Progenitor cell of endocrine pancreas (in vitro differentiated cells): ENCODE measurements at regions not wholly inside any gene's neighbourhood (a gene's known extent, or its start where the extent isn't known, plus 50 kb on each side); places are given as distances from the start of the nearest gene placed in this dataset.

Experiments
- DNase-seq: peaks from one replicate; pipeline ENCODE4 v3.0.0; 2021; ENCODE audit warnings: low spot score; ENCODE audit not compliant: unreplicated experiment
- H3K27ac Mint-ChIP-seq: 2 replicates; pipeline ENCODE4 v1.8.0; 2021; ENCODE audit warnings: mild to moderate bottlenecking, moderate library complexity, mixed read lengths
- H3K27me3 Mint-ChIP-seq: 2 replicates; pipeline ENCODE4 v1.8.0; 2021; ENCODE audit warnings: mixed read lengths
- H3K36me3 Mint-ChIP-seq: 2 replicates; pipeline ENCODE4 v1.8.0; 2022; ENCODE audit warnings: mixed read lengths; ENCODE audit not compliant: insufficient read depth
- H3K4me1 Mint-ChIP-seq: 2 replicates; pipeline ENCODE4 v1.8.0; 2021; ENCODE audit warnings: low read depth, mixed read lengths
- H3K4me3 Mint-ChIP-seq: 2 replicates; pipeline ENCODE4 v1.8.0; 2021; ENCODE audit warnings: low read depth, mild to moderate bottlenecking, moderate library complexity, mixed read lengths
- H3K9me3 Mint-ChIP-seq: 2 replicates; pipeline ENCODE4 v1.8.0; 2021; ENCODE audit warnings: low read depth, mixed read lengths
- CTCF ChIP-seq: fragments of 200-600 bp; sonication (generic); IDR thresholded peaks from one replicate; pipeline ENCODE4 v1.5.0; 2021; ENCODE audit warnings: antibody characterized with exemption, mild to moderate bottlenecking; ENCODE audit not compliant: unreplicated experiment

GRCh38 chr2:493228-493627, 184.0 kb downstream of the TMEM18 start:
- Mint-ChIP-seq H3K27ac (no peak overlapping the region), H3K4me1 (peaks cover 4% of the 10 kb centered on the region), H3K9me3 (no peaks in the 10 kb centered on the region), H3K36me3 (no peaks in the 10 kb centered on the region), H3K4me3 (no peak overlapping the region), H3K27me3 (peaks cover 14% of the 10 kb centered on the region)
- no peak for TF ChIP-seq CTCF
- no peak for DNase-seq

GRCh38 chr2:492178-492577, 185.0 kb downstream of the TMEM18 start:
- TF ChIP-seq CTCF, result no peak
- H3K9me3 Mint-ChIP-seq, result no peaks in the 10 kb centered on the region
- no peaks in the 10 kb centered on the region for H3K36me3 Mint-ChIP-seq
- H3K27me3 Mint-ChIP-seq, result peaks cover 14% of the 10 kb centered on the region
- H3K27ac Mint-ChIP-seq, result peak overlapping the region; percentile 21
- H3K4me3 Mint-ChIP-seq, result no peak overlapping the region
- no peak for DNase-seq
- H3K4me1 Mint-ChIP-seq, result peaks cover 4% of the 10 kb centered on the region

GRCh38 chr2:489838-490237, 187.4 kb downstream of the TMEM18 start:
- no peak overlapping the region for H3K27ac Mint-ChIP-seq
- no peak for TF ChIP-seq CTCF
- no peak for DNase-seq
- no peaks in the 10 kb centered on the region for H3K9me3 Mint-ChIP-seq
- peaks cover 10% of the 10 kb centered on the region for H3K27me3 Mint-ChIP-seq
- peaks cover 4% of the 10 kb centered on the region for H3K4me1 Mint-ChIP-seq
- H3K4me3 Mint-ChIP-seq, result no peak overlapping the region
- no peaks in the 10 kb centered on the region for H3K36me3 Mint-ChIP-seq

GRCh38 chr2:489084-489483, 188.1 kb downstream of the TMEM18 start:
- peaks cover 4% of the 10 kb centered on the region for H3K4me1 Mint-ChIP-seq
- TF ChIP-seq CTCF, result no peak
- no peak overlapping the region for H3K27ac Mint-ChIP-seq
- peaks cover 10% of the 10 kb centered on the region for H3K27me3 Mint-ChIP-seq
- H3K4me3 Mint-ChIP-seq, result no peak overlapping the region
- no peaks in the 10 kb centered on the region for H3K9me3 Mint-ChIP-seq
- no peak for DNase-seq
- H3K36me3 Mint-ChIP-seq, result no peaks in the 10 kb centered on the region

GRCh38 chr2:487186-488079, 189.8 kb downstream of the TMEM18 start:
- Mint-ChIP-seq H3K36me3 (no peaks in the 10 kb centered on the region), H3K4me1 (peaks cover 4% of the 10 kb centered on the region), H3K27ac (no peak overlapping the region), H3K9me3 (no peaks in the 10 kb centered on the region), H3K27me3 (peaks cover 9% of the 10 kb centered on the region), H3K4me3 (no peak overlapping the region)
- TF ChIP-seq CTCF, result no peak
- no peak for DNase-seq
